ENCODE measurements at regions not wholly inside any gene's neighbourhood (a gene's known extent, or its start where the extent isn't known, plus 50 kb on each side); places are given as distances from the start of the nearest gene placed in this dataset.
"Not testable (repeated sequence)": the region's sequence is repeated elsewhere in the genome, so short reads cannot be mapped to it uniquely, and the experiment has no call there.

GRCh38 chr7:45255187-45255586, 97.6 kb downstream of the RAMP3 start:
- Mint-ChIP-seq H3K9me3 (no peaks in the 10 kb centered on the region), H3K36me3 (ENCODE audit: low read depth) (no peaks in the 10 kb centered on the region), H3K27me3 (peaks cover 33% of the 10 kb centered on the region), H3K4me1 (no peaks in the 10 kb centered on the region), H3K27ac (no peak overlapping the region), H3K4me3 (no peak overlapping the region)
- no peak for ATAC-seq (replicated peaks)

- Mint-ChIP-seq H3K27me3 (peaks cover 30% of the 10 kb centered on the region), H3K27ac (no peak overlapping the region)
Observed at GRCh38 chr7:45256309-45256708, 98.7 kb downstream of the RAMP3 start.

GRCh38 chr7:45256775-45257174, 99.2 kb downstream of the RAMP3 start:
- H3K27me3 Mint-ChIP-seq: peaks cover 30% of the 10 kb centered on the region
- no peak overlapping the region for H3K27ac Mint-ChIP-seq
- H3K9me3 Mint-ChIP-seq: no peaks in the 10 kb centered on the region
- H3K36me3 Mint-ChIP-seq (ENCODE audit: low read depth): no peaks in the 10 kb centered on the region
- ATAC-seq (replicated peaks): no peak
- H3K4me1 Mint-ChIP-seq: no peaks in the 10 kb centered on the region
- H3K4me3 Mint-ChIP-seq: no peak overlapping the region

More at GRCh38 chr7:45256309-45256708, 98.7 kb downstream of the RAMP3 start:
- Mint-ChIP-seq H3K4me3 (no peak overlapping the region), H3K4me1 (no peaks in the 10 kb centered on the region), H3K9me3 (no peaks in the 10 kb centered on the region), H3K36me3 (ENCODE audit: low read depth) (no peaks in the 10 kb centered on the region)
- ATAC-seq (replicated peaks): no peak

- Mint-ChIP-seq H3K9me3 (no peaks in the 10 kb centered on the region), H3K4me1 (no peaks in the 10 kb centered on the region), H3K27ac (no peak overlapping the region), H3K36me3 (ENCODE audit: low read depth) (no peaks in the 10 kb centered on the region), H3K27me3 (peaks cover 30% of the 10 kb centered on the region), H3K4me3 (no peak overlapping the region)
- no peak for ATAC-seq (replicated peaks)
Observed at GRCh38 chr7:45257284-45257683, 99.7 kb downstream of the RAMP3 start.

GRCh38 chr7:45258533-45259226, 101.1 kb downstream of the RAMP3 start:
- no peaks in the 10 kb centered on the region for H3K4me1 Mint-ChIP-seq
- H3K27me3 Mint-ChIP-seq: peaks cover 21% of the 10 kb centered on the region
- no peak for ATAC-seq (replicated peaks)
- peaks cover 4% of the 10 kb centered on the region for H3K9me3 Mint-ChIP-seq
- H3K27ac Mint-ChIP-seq: no peak overlapping the region
- H3K36me3 Mint-ChIP-seq (ENCODE audit: low read depth): no peaks in the 10 kb centered on the region
- H3K4me3 Mint-ChIP-seq: no peak overlapping the region

GRCh38 chr7:45259227-45259596, 101.6 kb downstream of the RAMP3 start:
- H3K9me3 Mint-ChIP-seq: peaks cover 4% of the 10 kb centered on the region
- H3K4me3 Mint-ChIP-seq: no peak overlapping the region
- H3K27me3 Mint-ChIP-seq: peaks cover 17% of the 10 kb centered on the region
- ATAC-seq (replicated peaks): no peak
- no peak overlapping the region for H3K27ac Mint-ChIP-seq
- H3K36me3 Mint-ChIP-seq (ENCODE audit: low read depth): no peaks in the 10 kb centered on the region
- no peaks in the 10 kb centered on the region for H3K4me1 Mint-ChIP-seq

- peaks cover 4% of the 10 kb centered on the region for H3K9me3 Mint-ChIP-seq
- no peak overlapping the region for H3K4me3 Mint-ChIP-seq
- peak; percentile 77 for ATAC-seq (replicated peaks)
- H3K36me3 Mint-ChIP-seq (ENCODE audit: low read depth): no peaks in the 10 kb centered on the region
- no peaks in the 10 kb centered on the region for H3K4me1 Mint-ChIP-seq
- H3K27ac Mint-ChIP-seq: no peak overlapping the region
- peaks cover 13% of the 10 kb centered on the region for H3K27me3 Mint-ChIP-seq
Observed at GRCh38 chr7:45259966-45260646, 102.5 kb downstream of the RAMP3 start.

GRCh38 chr7:45267262-45267661, 109.7 kb downstream of the RAMP3 start:
- no peaks in the 10 kb centered on the region for H3K4me1 Mint-ChIP-seq
- peaks cover 27% of the 10 kb centered on the region for H3K27me3 Mint-ChIP-seq
- no peak overlapping the region for H3K27ac Mint-ChIP-seq
- no peak for ATAC-seq (replicated peaks)
- no peaks in the 10 kb centered on the region for H3K36me3 Mint-ChIP-seq (ENCODE audit: low read depth)
- no peak overlapping the region for H3K4me3 Mint-ChIP-seq
- peaks cover 4% of the 10 kb centered on the region for H3K9me3 Mint-ChIP-seq

- ATAC-seq (replicated peaks): no peak
- no peaks in the 10 kb centered on the region for H3K4me1 Mint-ChIP-seq
- H3K36me3 Mint-ChIP-seq (ENCODE audit: low read depth): no peaks in the 10 kb centered on the region
- peaks cover 27% of the 10 kb centered on the region for H3K27me3 Mint-ChIP-seq
- H3K4me3 Mint-ChIP-seq: no peak overlapping the region
- no peak overlapping the region for H3K27ac Mint-ChIP-seq
- H3K9me3 Mint-ChIP-seq: peaks cover 3% of the 10 kb centered on the region
Observed at GRCh38 chr7:45268013-45268412, 110.4 kb downstream of the RAMP3 start.

GRCh38 chr7:45269192-45269591, 111.6 kb downstream of the RAMP3 start:
- Mint-ChIP-seq H3K36me3 (ENCODE audit: low read depth) (no peaks in the 10 kb centered on the region), H3K4me3 (no peak overlapping the region), H3K9me3 (no peaks in the 10 kb centered on the region), H3K4me1 (no peaks in the 10 kb centered on the region), H3K27me3 (peaks cover 27% of the 10 kb centered on the region), H3K27ac (no peak overlapping the region)
- no peak for ATAC-seq (replicated peaks)

- Mint-ChIP-seq H3K27me3 (peaks cover 40% of the 10 kb centered on the region), H3K27ac (no peak overlapping the region), H3K4me3 (no peak overlapping the region)
Observed at GRCh38 chr7:45278763-45279398, 121.3 kb downstream of the RAMP3 start.

GRCh38 chr7:45289611-45290010, 132.0 kb downstream of the RAMP3 start:
- not testable (repeated sequence) for H3K4me1 Mint-ChIP-seq; H3K27ac Mint-ChIP-seq; ATAC-seq (replicated peaks); H3K36me3 Mint-ChIP-seq (ENCODE audit: low read depth); H3K9me3 Mint-ChIP-seq; H3K4me3 Mint-ChIP-seq
- peaks cover 24% of the 10 kb centered on the region for H3K27me3 Mint-ChIP-seq

More at GRCh38 chr7:45278763-45279398, 121.3 kb downstream of the RAMP3 start:
- Mint-ChIP-seq H3K36me3 (ENCODE audit: low read depth) (no peaks in the 10 kb centered on the region), H3K4me1 (no peaks in the 10 kb centered on the region), H3K9me3 (no peaks in the 10 kb centered on the region)
- no peak for ATAC-seq (replicated peaks)

- Mint-ChIP-seq H3K4me3 (no peak overlapping the region), H3K27me3 (peaks cover 26% of the 10 kb centered on the region), H3K9me3 (peaks cover 8% of the 10 kb centered on the region), H3K4me1 (no peaks in the 10 kb centered on the region), H3K36me3 (ENCODE audit: low read depth) (no peaks in the 10 kb centered on the region), H3K27ac (no peak overlapping the region)
- ATAC-seq (replicated peaks): no peak
Observed at GRCh38 chr7:45290880-45291279, 133.3 kb downstream of the RAMP3 start.

- Mint-ChIP-seq H3K4me3 (no peak overlapping the region), H3K27ac (no peak overlapping the region), H3K4me1 (no peaks in the 10 kb centered on the region), H3K36me3 (ENCODE audit: low read depth) (no peaks in the 10 kb centered on the region), H3K27me3 (peaks cover 31% of the 10 kb centered on the region), H3K9me3 (peaks cover 8% of the 10 kb centered on the region)
- no peak for ATAC-seq (replicated peaks)
Observed at GRCh38 chr7:45292481-45292880, 134.9 kb downstream of the RAMP3 start.
